ENCODE measurements at regions not wholly inside any gene's neighbourhood (a gene's known extent, or its start where the extent isn't known, plus 50 kb on each side); places are given as distances from the start of the nearest gene placed in this dataset.
"Not testable (repeated sequence)": the region's sequence is repeated elsewhere in the genome, so short reads cannot be mapped to it uniquely, and the experiment has no call there.

DNA sequence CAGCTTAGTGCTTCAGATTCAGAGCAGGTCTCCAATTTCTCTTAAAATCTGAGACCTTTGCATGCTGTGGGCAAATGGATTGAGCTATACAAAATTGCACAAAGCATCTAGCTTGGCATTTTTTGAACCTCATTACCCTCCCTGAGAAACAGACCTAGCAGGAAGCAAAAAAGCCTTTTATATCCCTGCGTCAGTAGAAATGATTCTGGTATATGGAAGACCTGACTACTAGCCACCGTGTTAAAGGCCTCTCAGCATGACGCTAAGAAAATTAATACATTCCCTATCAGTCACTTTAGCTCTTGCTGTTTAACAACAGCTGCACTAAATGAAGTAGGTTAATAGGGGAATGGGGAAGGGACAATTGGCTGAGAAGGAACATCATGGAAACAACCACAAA, 110.7 kb upstream of the SMLR1 start:
- POLR2A ChIA-PET, result no interaction called here
- intact Hi-C loops (cut with micrococcal nuclease), result no loop called here

DNA sequence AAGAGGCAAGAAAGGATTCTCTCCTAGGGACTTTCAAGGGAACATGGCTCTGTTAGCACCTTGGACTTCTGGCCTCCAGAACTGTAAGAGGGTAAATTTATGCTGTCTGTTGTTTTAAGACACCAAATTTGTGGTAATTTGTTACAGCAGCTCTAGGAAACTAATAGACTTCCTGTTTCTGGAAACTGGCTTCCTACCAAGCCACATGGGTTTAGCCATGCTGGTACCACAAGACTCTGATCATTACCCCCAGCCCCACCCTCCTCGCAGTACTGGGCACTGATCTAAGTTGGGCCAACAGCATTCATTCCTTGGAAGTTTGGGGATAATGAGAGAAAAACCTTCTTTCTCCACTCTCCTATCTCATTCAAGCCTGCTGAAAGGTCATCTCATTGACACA, 109.5 kb upstream of the SMLR1 start:
- Mint-ChIP-seq H3K4me3 (no peak overlapping the region), H3K27ac (no peak overlapping the region)
- POLR2A ChIA-PET, result no interaction called here

More for the DNA sequence above, 110.7 kb upstream of the SMLR1 start:
- no peak for DNase-seq
- H3K4me3 Mint-ChIP-seq, result no peak overlapping the region
- no peaks in the 10 kb centered on the region for H3K27me3 Mint-ChIP-seq
- peaks cover 14% of the 10 kb centered on the region for H3K4me1 Mint-ChIP-seq (ENCODE audit: low read depth)
- H3K36me3 Mint-ChIP-seq (ENCODE audit: low read depth), result peaks cover 3% of the 10 kb centered on the region
- no peak overlapping the region for H3K27ac Mint-ChIP-seq
- ATAC-seq, result no peak
- CTCF ChIA-PET, result interaction anchor here (1.6 kb wide), 1 partner anchor 18 kb away, joined by 5 read pairs; no protein-coding TSS in a partner anchor
- H3K9me3 Mint-ChIP-seq, result peaks cover 9% of the 10 kb centered on the region
- TF ChIP-seq, protein P1, sequence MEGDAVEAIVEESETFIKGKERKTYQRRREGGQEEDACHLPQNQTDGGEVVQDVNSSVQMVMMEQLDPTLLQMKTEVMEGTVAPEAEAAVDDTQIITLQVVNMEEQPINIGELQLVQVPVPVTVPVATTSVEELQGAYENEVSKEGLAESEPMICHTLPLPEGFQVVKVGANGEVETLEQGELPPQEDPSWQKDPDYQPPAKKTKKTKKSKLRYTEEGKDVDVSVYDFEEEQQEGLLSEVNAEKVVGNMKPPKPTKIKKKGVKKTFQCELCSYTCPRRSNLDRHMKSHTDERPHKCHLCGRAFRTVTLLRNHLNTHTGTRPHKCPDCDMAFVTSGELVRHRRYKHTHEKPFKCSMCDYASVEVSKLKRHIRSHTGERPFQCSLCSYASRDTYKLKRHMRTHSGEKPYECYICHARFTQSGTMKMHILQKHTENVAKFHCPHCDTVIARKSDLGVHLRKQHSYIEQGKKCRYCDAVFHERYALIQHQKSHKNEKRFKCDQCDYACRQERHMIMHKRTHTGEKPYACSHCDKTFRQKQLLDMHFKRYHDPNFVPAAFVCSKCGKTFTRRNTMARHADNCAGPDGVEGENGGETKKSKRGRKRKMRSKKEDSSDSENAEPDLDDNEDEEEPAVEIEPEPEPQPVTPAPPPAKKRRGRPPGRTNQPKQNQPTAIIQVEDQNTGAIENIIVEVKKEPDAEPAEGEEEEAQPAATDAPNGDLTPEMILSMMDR (IDR thresholded peaks at IDR 0.05), result no peak

DNA sequence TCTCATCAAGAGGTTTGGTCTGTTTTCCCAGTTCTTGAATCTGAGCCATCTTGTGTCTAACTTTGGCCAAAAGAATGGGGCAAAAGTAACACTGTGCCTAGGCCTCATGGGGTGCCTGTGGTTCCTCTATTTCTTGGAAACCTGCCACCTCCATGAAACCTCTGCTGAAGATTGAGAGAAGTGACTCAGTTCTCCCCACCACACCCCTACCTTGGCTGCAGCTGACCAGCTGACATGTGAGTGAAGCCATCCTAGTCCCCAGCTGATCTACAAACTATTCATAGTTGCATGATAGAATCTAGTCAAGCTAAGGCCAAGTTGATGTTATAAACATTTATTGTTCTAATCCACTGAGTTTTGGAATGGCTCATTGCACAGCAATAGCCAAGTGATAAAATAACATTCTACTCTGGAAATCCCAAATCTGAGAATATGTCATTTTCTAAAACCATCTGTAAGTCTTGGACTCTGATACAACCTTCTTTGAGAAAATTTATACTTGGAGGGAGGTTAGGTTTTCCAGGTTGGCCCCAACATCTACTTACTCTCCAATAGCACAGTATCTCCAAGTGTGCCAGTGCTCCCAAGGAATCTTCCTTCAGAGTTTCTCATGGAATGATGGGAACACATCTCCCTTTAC, 107.0 kb upstream of the SMLR1 start:
- ChIA-PET POLR2A (no interaction called here), CTCF (interaction anchor here (2.2 kb wide), 1 partner anchor 22 kb away, joined by 5 read pairs; no protein-coding TSS in a partner anchor)
- H3K27me3 Mint-ChIP-seq, result no peaks in the 10 kb centered on the region
- peak; percentile 61 for ATAC-seq
- peaks cover 3% of the 10 kb centered on the region for H3K36me3 Mint-ChIP-seq (ENCODE audit: low read depth)
- peak; percentile 52 for DNase-seq
- H3K4me1 Mint-ChIP-seq (ENCODE audit: low read depth), result peaks cover 25% of the 10 kb centered on the region
- TF ChIP-seq, protein P1 (IDR thresholded peaks at IDR 0.05), result no peak
- H3K4me3 Mint-ChIP-seq, result no peak overlapping the region
- intact Hi-C loops (cut with micrococcal nuclease), result no loop called here
- no peak overlapping the region for H3K27ac Mint-ChIP-seq
- peaks cover 9% of the 10 kb centered on the region for H3K9me3 Mint-ChIP-seq

More for the DNA sequence above, 109.5 kb upstream of the SMLR1 start:
- Mint-ChIP-seq H3K4me1 (ENCODE audit: low read depth) (peaks cover 14% of the 10 kb centered on the region), H3K27me3 (no peaks in the 10 kb centered on the region), H3K36me3 (ENCODE audit: low read depth) (peaks cover 3% of the 10 kb centered on the region), H3K9me3 (peaks cover 9% of the 10 kb centered on the region)
- DNase-seq (peak; percentile 4), ATAC-seq (no peak)
- CTCF ChIA-PET, result no interaction called here
- TF ChIP-seq, protein P1 (IDR thresholded peaks at IDR 0.05), result no peak
- intact Hi-C loops (cut with micrococcal nuclease), result no loop called here

DNA sequence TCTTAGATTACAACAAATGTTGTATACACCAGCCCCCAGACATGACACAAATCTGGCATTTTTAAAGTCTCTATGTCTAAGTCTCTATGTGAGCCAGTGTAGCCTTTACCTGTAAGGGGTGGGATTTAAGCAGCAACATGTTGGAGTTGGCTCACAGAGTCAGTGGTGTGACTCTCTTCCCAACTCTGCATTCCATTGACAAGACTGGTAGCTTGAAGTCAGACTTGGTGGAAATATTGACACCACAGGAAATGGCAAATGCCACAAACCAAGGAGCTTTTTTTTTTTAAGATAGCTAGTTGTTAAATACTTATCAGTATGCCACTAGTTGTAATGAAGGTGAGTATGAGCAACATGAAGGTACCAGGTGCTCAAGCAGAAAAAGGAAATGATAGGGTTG, 103.1 kb upstream of the SMLR1 start:
- Mint-ChIP-seq H3K9me3 (peaks cover 3% of the 10 kb centered on the region), H3K4me3 (no peak overlapping the region), H3K36me3 (ENCODE audit: low read depth) (no peaks in the 10 kb centered on the region), H3K27me3 (peaks cover 1% of the 10 kb centered on the region), H3K27ac (peak overlapping the region; percentile 21), H3K4me1 (ENCODE audit: low read depth) (peaks cover 11% of the 10 kb centered on the region)
- ATAC-seq, result peak; percentile 65
- intact Hi-C loops (cut with micrococcal nuclease), result no loop called here
- TF ChIP-seq, protein P1 (IDR thresholded peaks at IDR 0.05), result no peak
- peak; percentile 9 for DNase-seq
- POLR2A ChIA-PET, result interaction anchor here (1.1 kb wide), 1 partner anchor 29 kb away, joined by 4 read pairs; no protein-coding TSS in a partner anchor
- CTCF ChIA-PET, result interaction anchor here (0.6 kb wide), 1 partner anchor 450 kb away, joined by 3 read pairs; no protein-coding TSS in a partner anchor

DNA sequence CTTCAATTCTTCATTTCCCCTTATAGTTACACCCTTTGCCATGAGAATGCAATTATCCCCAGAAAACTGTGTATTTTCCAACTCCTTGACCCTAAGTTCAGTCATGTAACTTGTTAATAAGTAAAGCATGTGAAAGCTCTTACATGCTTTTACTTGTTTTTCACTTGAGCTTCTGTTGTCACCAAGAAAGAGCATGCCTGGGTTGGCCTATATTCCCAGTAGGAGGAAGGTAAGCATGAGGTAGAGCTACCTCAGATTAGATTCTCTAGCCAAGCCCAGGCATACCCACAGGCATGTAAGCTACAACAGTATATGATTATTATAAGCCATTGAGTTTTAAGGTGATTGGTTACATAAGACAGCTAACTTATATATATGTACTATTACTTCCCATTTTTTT, 101.7 kb upstream of the SMLR1 start:
- ChIA-PET CTCF (interaction anchor here (1.2 kb wide), 1 partner anchor 27 kb away, joined by 4 read pairs; no protein-coding TSS in a partner anchor), POLR2A (no interaction called here)
- Mint-ChIP-seq H3K4me3 (no peak overlapping the region), H3K27ac (no peak overlapping the region), H3K9me3 (peaks cover 2% of the 10 kb centered on the region), H3K36me3 (ENCODE audit: low read depth) (no peaks in the 10 kb centered on the region), H3K27me3 (peaks cover 1% of the 10 kb centered on the region), H3K4me1 (ENCODE audit: low read depth) (peaks cover 12% of the 10 kb centered on the region)
- intact Hi-C loops (cut with micrococcal nuclease), result no loop called here
- TF ChIP-seq, protein P1 (IDR thresholded peaks at IDR 0.05), result no peak
- ATAC-seq (no peak), DNase-seq (no peak)

DNA sequence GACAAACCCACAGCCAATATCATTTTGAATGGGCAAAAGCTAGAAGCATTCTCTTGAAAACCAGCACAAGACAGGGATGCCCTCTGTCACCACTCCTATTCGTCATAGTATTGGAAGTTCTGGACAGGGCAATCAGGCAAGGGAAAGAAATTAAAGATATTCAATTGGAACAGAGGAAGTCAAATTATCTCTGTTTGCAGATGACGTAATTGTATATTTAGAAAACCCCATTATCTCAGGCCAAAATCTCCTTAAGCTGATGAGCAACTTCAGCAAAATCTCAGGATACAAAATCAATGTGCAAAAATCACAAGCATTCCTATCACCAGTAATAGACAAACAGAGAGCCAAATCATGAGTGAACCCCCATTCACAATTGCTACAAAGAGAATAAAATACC, 99.1 kb upstream of the SMLR1 start:
- POLR2A ChIA-PET, result interaction anchor here (0.6 kb wide), 1 partner anchor 30 kb away, joined by 3 read pairs; no protein-coding TSS in a partner anchor
- H3K36me3 Mint-ChIP-seq (ENCODE audit: low read depth); H3K4me3 Mint-ChIP-seq; ATAC-seq; DNase-seq; H3K27ac Mint-ChIP-seq; H3K9me3 Mint-ChIP-seq; intact Hi-C loops (cut with micrococcal nuclease); H3K27me3 Mint-ChIP-seq: not testable (repeated sequence)
- CTCF ChIA-PET, result interaction anchor here (0.9 to 1.0 kb wide), 2 partner anchors 29 to 30 kb away, joined by 3 read pairs; no protein-coding TSS in a partner anchor
- H3K4me1 Mint-ChIP-seq (ENCODE audit: low read depth), result peaks cover 23% of the 10 kb centered on the region

Data from activated CD8-positive, alpha-beta T cell treated with anti-CD3 and anti-CD28 coated beads for 36 hours (primary cell).